ENCODE measurements at regions not wholly inside any gene's neighbourhood (a gene's known extent, or its start where the extent isn't known, plus 50 kb on each side); places are given as distances from the start of the nearest gene placed in this dataset.

DNA sequence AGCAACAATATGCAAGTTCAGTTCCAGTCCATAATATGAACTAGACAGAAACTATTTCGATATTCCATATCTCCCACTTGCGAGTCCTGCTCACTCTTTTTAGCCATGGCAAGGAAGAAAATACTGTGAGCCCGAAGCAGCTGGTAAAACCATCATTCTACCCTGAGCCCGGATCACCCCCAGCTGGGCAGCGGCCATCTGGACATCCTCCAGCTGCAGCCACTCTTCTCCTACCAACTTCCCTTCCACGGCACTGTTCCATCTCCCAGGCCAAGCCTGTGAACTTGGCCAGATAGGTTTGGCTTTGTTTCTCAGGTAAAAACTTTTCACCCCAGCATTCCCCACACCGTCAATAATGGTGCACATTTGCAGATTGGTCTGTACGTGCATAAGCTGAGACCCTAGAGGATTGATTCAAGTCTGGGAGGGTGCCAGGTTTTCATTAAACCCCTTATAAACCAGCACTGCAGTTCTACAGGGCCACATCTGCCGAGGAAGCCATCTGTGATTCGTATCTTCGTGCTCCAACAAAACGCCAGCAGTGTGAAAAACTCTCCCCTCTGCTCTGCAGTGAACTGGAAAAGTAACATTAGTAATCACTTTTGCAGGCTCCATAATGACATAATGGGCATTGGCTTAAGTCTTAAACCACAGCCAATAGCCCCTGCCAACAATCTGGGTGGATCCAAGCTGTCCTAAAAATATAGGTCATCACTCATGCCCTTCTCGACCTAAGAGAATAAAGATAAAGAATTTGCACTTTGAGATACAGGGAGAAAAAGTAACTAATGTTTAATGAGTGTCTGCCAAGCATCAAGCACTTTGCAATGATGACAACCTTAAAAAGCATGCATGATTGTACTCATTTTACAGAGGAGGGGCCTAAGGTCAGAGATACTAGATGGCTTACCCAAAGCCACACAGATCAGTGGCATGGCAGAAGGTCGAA, 205.1 kb downstream of the PLPP3 start:
- TF ChIP-seq, protein P1, sequence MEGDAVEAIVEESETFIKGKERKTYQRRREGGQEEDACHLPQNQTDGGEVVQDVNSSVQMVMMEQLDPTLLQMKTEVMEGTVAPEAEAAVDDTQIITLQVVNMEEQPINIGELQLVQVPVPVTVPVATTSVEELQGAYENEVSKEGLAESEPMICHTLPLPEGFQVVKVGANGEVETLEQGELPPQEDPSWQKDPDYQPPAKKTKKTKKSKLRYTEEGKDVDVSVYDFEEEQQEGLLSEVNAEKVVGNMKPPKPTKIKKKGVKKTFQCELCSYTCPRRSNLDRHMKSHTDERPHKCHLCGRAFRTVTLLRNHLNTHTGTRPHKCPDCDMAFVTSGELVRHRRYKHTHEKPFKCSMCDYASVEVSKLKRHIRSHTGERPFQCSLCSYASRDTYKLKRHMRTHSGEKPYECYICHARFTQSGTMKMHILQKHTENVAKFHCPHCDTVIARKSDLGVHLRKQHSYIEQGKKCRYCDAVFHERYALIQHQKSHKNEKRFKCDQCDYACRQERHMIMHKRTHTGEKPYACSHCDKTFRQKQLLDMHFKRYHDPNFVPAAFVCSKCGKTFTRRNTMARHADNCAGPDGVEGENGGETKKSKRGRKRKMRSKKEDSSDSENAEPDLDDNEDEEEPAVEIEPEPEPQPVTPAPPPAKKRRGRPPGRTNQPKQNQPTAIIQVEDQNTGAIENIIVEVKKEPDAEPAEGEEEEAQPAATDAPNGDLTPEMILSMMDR (IDR thresholded peaks at IDR 0.05): no peak
- no peak for TF ChIP-seq POLR2A (IDR thresholded peaks at IDR 0.05)

All from lower leg skin (tissue), 3 donors.